SK-N-SH treated with all-trans-retinoic acid at 6 μM for 48 hours (cell line): ENCODE measurements at regions not wholly inside any gene's neighbourhood (a gene's known extent, or its start where the extent isn't known, plus 50 kb on each side); places are given as distances from the start of the nearest gene placed in this dataset.

ENCODE experiments used
- BACH2 ChIP-seq: fragments of 250-450 bp; sonication (Bioruptor Pico); IDR thresholded peaks from 2 replicates; pipeline ENCODE4 v1.9.0; 2021; ENCODE audit warnings: mild to moderate bottlenecking, borderline replicate concordance
- ISL1 ChIP-seq: fragments of 250-450 bp; sonication (Bioruptor Pico); IDR thresholded peaks from 2 replicates; pipeline ENCODE4 v2.1.2; 2022; ENCODE audit warnings: mild to moderate bottlenecking, moderate library complexity

DNA sequence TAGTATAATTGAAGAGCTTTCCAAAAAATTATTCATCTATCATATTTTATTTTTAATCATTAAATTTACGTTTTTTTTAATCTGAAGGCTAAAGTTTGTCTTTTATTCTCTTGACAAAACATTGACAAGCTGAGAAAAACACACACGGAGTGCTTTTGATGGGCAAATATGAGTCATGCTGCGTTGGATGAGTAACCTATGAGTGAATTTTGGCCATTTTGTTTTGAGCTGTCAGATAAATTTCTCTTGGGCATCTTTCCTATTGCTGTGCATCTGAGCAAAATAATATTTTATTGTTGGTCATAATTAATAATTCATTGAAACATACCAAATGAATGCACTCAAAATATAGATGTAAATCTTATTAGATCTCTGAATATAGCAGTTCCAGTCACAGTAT is 1144.1 kb upstream of the ADGRL2 start:
- TF ChIP-seq BACH2 (CRISPR knock-in tag) (no peak), ISL1 (CRISPR knock-in tag) (no peak)
